ENCODE measurements at regions not wholly inside any gene's neighbourhood (a gene's known extent, or its start where the extent isn't known, plus 50 kb on each side); places are given as distances from the start of the nearest gene placed in this dataset.

DNA sequence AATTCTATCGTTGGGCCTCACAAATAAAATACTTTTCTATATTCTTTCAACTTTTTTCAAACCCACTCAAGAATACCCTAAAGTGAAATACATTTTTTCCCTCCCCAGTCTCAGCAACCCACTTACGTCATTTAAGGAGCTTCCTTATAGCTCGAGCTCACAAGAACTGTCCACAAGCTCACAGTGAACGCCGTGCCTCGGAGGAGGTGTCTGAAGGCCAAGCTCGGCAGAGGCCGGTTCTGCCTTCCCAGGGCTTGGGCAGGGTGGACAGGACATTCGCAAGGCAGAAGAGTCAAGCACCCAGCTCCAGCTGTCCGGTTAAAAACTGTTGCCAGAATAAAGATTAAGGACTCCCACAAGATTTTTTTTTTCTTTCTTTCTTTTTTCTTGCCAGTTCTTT lies 802.3 kb downstream of the QKI start:
- no peak overlapping the region for H3K4me3 ChIP-seq (ENCODE audit: insufficient read depth, low read depth, low read length)
- H3K27ac ChIP-seq (ENCODE audit: insufficient read depth, low read depth, low read length, poor library complexity, severe bottlenecking), result no peak overlapping the region
- H3K9me3 ChIP-seq (ENCODE audit: control insufficient read depth, low read length), result no peaks in the 10 kb centered on the region
- H3K36me3 ChIP-seq (ENCODE audit: control insufficient read depth, insufficient read depth, low read length), result peaks cover 4% of the 10 kb centered on the region
- H3K4me1 ChIP-seq (ENCODE audit: control insufficient read depth, insufficient read depth, low read length), result no peaks in the 10 kb centered on the region
- 95 to 96% methylated on average over 10 of the region's 10 CpGs for WGBS, 2 experiments
- no peaks in the 10 kb centered on the region for H3K27me3 ChIP-seq (ENCODE audit: control insufficient read depth, insufficient read depth, low read length, poor library complexity, severe bottlenecking)

DNA sequence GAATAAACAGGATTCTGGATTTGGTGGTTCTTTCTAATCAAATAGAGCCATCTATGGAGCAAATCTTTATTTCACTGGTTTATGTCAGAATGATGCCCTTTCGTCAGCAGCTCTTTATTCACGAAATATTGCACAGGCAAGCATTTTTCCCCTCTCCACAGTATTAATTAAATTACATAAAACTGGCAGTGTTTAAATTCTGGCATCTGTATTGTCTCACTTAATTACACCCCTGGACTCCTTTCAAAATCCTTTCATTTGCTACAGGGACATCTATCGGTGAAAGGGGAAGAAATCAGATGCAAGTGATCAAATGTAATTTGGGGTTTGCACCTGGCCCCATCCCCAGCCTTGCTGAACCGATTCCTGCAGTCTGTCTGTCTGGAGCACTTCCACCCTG lies 801.9 kb downstream of the QKI start:
- Histone ChIP-seq H3K27me3 (ENCODE audit: control insufficient read depth, insufficient read depth, low read length, poor library complexity, severe bottlenecking) (no peaks in the 10 kb centered on the region), H3K27ac (ENCODE audit: insufficient read depth, low read depth, low read length, poor library complexity, severe bottlenecking) (no peak overlapping the region), H3K4me3 (ENCODE audit: insufficient read depth, low read depth, low read length) (no peak overlapping the region), H3K9me3 (ENCODE audit: control insufficient read depth, low read length) (no peaks in the 10 kb centered on the region), H3K4me1 (ENCODE audit: control insufficient read depth, insufficient read depth, low read length) (no peaks in the 10 kb centered on the region), H3K36me3 (ENCODE audit: control insufficient read depth, insufficient read depth, low read length) (peaks cover 4% of the 10 kb centered on the region)
- WGBS, 2 experiments, result 87 to 94% methylated on average over 4 of the region's 4 CpGs

DNA sequence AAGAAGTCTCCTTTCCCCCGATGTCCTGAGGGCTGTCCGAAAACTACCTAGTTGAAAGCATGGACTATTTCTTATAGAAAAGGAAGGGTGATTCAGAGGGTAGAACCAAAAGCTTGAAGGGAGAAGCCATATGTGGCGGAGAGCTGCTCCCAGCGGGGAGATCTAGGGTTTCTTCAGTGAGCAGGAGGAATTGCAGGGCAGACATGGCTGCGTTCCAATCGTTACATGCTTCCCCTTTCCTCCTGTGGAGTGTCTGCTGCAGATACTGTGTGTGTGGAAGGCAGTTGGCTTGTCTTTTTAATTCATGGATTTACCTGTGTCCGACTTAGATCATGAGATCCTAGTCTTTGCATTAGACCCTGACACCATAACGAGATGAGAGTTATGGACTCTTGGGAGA lies 799.5 kb downstream of the QKI start:
- H3K4me3 ChIP-seq (ENCODE audit: insufficient read depth, low read depth, low read length), result no peak overlapping the region
- H3K36me3 ChIP-seq (ENCODE audit: control insufficient read depth, insufficient read depth, low read length), result peaks cover 4% of the 10 kb centered on the region
- H3K9me3 ChIP-seq (ENCODE audit: control insufficient read depth, low read length), result no peaks in the 10 kb centered on the region
- WGBS, 2 experiments, result 96 to 98% methylated on average over 8 of the region's 8 CpGs
- H3K27ac ChIP-seq (ENCODE audit: insufficient read depth, low read depth, low read length, poor library complexity, severe bottlenecking), result no peak overlapping the region
- H3K4me1 ChIP-seq (ENCODE audit: control insufficient read depth, insufficient read depth, low read length), result no peaks in the 10 kb centered on the region
- no peaks in the 10 kb centered on the region for H3K27me3 ChIP-seq (ENCODE audit: control insufficient read depth, insufficient read depth, low read length, poor library complexity, severe bottlenecking)

DNA sequence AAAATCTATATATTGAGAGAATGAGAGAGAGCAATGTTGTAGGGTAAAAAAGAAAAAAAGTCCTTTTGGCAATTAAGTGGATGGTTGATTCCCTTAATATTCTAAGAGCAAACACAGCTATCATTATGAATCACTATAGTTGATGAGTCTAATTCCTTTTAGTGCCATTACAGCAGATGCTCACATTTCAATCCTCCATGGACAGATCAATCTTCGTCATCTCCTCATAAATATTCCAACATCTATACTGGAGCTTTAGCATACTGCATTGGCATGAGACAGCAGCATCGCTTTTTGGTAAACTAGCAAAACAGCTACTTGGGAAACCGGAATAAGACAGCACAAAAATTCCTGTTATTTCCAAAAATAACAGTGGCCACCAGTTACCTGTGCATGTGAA lies 796.7 kb downstream of the QKI start:
- H3K36me3 ChIP-seq (ENCODE audit: control insufficient read depth, insufficient read depth, low read length), result peaks cover 4% of the 10 kb centered on the region
- no peaks in the 10 kb centered on the region for H3K4me1 ChIP-seq (ENCODE audit: control insufficient read depth, insufficient read depth, low read length)
- H3K27me3 ChIP-seq (ENCODE audit: control insufficient read depth, insufficient read depth, low read length, poor library complexity, severe bottlenecking), result no peaks in the 10 kb centered on the region
- H3K27ac ChIP-seq (ENCODE audit: insufficient read depth, low read depth, low read length, poor library complexity, severe bottlenecking), result no peak overlapping the region
- WGBS, 2 experiments, result 94 to 95% methylated on average over 3 of the region's 3 CpGs
- H3K4me3 ChIP-seq (ENCODE audit: insufficient read depth, low read depth, low read length), result no peak overlapping the region
- no peaks in the 10 kb centered on the region for H3K9me3 ChIP-seq (ENCODE audit: control insufficient read depth, low read length)

DNA sequence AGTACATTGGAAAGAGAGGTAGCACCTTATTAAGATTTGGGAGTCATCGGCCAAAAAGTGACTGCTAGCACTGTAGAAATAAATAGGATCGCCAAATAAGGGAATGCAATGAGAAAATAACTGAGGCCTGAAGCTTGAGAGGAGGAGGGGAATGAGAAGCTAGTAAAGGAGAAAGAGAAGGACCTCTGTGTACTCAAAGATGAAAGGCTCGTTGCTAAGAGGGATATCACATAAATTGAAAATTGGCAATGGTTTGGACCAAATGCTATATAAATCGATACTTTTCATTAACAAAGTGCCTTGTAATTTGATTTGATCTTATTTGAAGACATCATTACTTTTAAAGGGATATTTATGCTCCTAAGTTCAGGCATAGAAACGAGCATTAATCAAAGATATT lies 796.3 kb downstream of the QKI start:
- no peak overlapping the region for H3K27ac ChIP-seq (ENCODE audit: insufficient read depth, low read depth, low read length, poor library complexity, severe bottlenecking)

DNA sequence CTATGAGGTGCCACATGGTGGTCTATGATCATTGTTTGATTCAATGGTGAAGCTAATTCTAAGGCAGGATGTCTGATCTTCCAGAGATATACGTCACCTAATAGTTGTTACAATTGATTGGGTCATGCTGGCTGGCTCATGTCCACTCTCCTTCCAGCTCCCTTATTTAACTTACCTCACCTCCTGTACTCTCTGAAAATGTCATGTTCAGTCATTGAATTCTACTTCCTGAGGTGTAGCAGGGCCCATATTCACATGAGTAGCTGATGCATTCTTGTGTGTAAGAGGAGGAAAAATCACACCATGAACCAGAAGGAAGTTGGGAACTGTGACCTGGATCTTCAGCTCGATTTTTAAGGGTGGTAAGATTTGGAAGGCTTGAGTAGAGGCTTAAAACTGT lies 795.8 kb downstream of the QKI start:
- Histone ChIP-seq H3K4me1 (ENCODE audit: control insufficient read depth, insufficient read depth, low read length) (no peaks in the 10 kb centered on the region), H3K27ac (ENCODE audit: insufficient read depth, low read depth, low read length, poor library complexity, severe bottlenecking) (no peak overlapping the region), H3K4me3 (ENCODE audit: insufficient read depth, low read depth, low read length) (no peak overlapping the region), H3K36me3 (ENCODE audit: control insufficient read depth, insufficient read depth, low read length) (peaks cover 4% of the 10 kb centered on the region), H3K9me3 (ENCODE audit: control insufficient read depth, low read length) (no peaks in the 10 kb centered on the region), H3K27me3 (ENCODE audit: control insufficient read depth, insufficient read depth, low read length, poor library complexity, severe bottlenecking) (no peaks in the 10 kb centered on the region)
- WGBS, 2 experiments, result 86 to 91% methylated on average over 2 of the region's 2 CpGs

More for the DNA sequence above, 796.3 kb downstream of the QKI start:
- H3K9me3 ChIP-seq (ENCODE audit: control insufficient read depth, low read length), result no peaks in the 10 kb centered on the region
- no peak overlapping the region for H3K4me3 ChIP-seq (ENCODE audit: insufficient read depth, low read depth, low read length)
- peaks cover 4% of the 10 kb centered on the region for H3K36me3 ChIP-seq (ENCODE audit: control insufficient read depth, insufficient read depth, low read length)
- no peaks in the 10 kb centered on the region for H3K27me3 ChIP-seq (ENCODE audit: control insufficient read depth, insufficient read depth, low read length, poor library complexity, severe bottlenecking)
- WGBS, 2 experiments, result 94 to 95% methylated on average over 3 to 4 of the region's 5 CpGs
- H3K4me1 ChIP-seq (ENCODE audit: control insufficient read depth, insufficient read depth, low read length), result no peaks in the 10 kb centered on the region

DNA sequence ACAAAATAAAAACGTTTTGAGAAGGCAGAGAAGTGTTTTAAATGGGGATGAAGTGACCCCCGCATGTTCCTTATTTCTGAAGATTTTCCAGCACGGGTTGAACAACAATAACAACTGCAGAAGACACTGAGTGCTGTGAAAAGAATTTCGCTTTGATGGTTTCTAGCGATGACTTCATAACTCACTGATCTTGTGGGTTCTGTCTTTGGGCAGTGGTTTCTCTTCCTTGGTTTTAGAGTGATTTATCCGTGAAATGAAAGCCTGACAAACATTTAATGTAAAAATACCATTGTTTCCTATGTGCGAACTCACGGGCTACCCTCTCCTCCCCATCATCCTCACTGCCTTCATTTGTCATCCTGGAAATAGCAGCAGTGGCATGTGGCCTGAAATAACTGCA lies 793.9 kb downstream of the QKI start:
- no peak overlapping the region for H3K27ac ChIP-seq (ENCODE audit: insufficient read depth, low read depth, low read length, poor library complexity, severe bottlenecking)
- no peak overlapping the region for H3K4me3 ChIP-seq (ENCODE audit: insufficient read depth, low read depth, low read length)
- no peaks in the 10 kb centered on the region for H3K4me1 ChIP-seq (ENCODE audit: control insufficient read depth, insufficient read depth, low read length)
- H3K36me3 ChIP-seq (ENCODE audit: control insufficient read depth, insufficient read depth, low read length), result peaks cover 4% of the 10 kb centered on the region
- 90 to 92% methylated on average over 8 of the region's 8 CpGs for WGBS, 2 experiments
- H3K27me3 ChIP-seq (ENCODE audit: control insufficient read depth, insufficient read depth, low read length, poor library complexity, severe bottlenecking), result no peaks in the 10 kb centered on the region
- no peaks in the 10 kb centered on the region for H3K9me3 ChIP-seq (ENCODE audit: control insufficient read depth, low read length)

DNA sequence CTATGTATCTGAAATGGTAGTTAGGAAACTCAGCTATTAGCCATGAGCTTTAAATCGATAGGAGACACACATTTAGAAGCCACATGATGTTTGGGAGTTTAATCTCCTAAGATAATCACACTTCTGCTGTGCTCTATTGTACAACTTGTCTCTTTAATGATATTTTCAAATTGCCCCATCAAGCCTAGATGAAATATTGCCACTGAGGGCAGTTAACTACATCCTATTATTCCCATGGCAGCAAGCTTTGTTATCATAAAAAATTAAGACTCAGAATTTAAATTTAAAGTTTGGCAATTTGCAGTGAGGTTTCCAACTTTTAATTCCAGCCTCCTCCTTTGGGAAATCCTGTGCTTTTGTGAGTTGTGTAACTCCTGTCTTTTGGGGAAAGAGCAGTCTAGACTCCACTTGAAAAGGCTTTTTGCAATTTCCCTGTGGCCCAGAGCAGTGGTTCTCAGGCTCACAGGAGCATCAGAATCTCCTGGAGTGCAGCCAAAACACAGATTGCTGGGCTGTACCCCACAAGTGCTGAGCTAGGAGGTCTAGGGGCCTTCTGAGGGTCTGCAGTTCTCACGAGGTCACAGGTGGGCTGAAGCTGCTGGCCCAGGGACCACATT lies 792.4 kb downstream of the QKI start:
- H3K9me3 ChIP-seq (ENCODE audit: control insufficient read depth, low read length), result no peaks in the 10 kb centered on the region
- H3K27ac ChIP-seq (ENCODE audit: insufficient read depth, low read depth, low read length, poor library complexity, severe bottlenecking), result no peak overlapping the region
- H3K27me3 ChIP-seq (ENCODE audit: control insufficient read depth, insufficient read depth, low read length, poor library complexity, severe bottlenecking), result no peaks in the 10 kb centered on the region
- no peaks in the 10 kb centered on the region for H3K36me3 ChIP-seq (ENCODE audit: control insufficient read depth, insufficient read depth, low read length)
- H3K4me1 ChIP-seq (ENCODE audit: control insufficient read depth, insufficient read depth, low read length), result no peaks in the 10 kb centered on the region
- WGBS, 2 experiments, result 95 to 98% methylated on average over 2 of the region's 2 CpGs
- H3K4me3 ChIP-seq (ENCODE audit: insufficient read depth, low read depth, low read length), result no peak overlapping the region

DNA sequence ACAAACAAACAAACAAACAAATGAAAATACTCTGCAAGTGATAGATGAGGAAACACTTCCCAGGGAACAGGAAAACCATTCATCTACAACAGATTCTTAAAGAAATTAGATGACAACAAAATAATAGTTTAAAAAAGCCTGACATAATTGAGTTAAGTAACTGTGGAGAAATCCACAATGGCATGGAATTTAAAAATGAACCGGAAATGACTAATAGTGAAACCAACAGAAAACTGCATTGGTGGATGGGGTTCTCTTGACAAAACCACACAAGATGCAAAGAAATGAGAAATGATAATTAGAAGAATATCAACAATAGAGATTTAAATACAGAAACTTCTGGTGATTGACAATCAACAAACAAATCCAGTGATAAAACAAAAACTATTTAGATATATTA lies 785.6 kb downstream of the QKI start:
- Histone ChIP-seq H3K27me3 (ENCODE audit: control insufficient read depth, insufficient read depth, low read length, poor library complexity, severe bottlenecking) (no peaks in the 10 kb centered on the region), H3K4me1 (ENCODE audit: control insufficient read depth, insufficient read depth, low read length) (no peaks in the 10 kb centered on the region), H3K4me3 (ENCODE audit: insufficient read depth, low read depth, low read length) (no peak overlapping the region), H3K36me3 (ENCODE audit: control insufficient read depth, insufficient read depth, low read length) (no peaks in the 10 kb centered on the region), H3K9me3 (ENCODE audit: control insufficient read depth, low read length) (no peaks in the 10 kb centered on the region), H3K27ac (ENCODE audit: insufficient read depth, low read depth, low read length, poor library complexity, severe bottlenecking) (no peak overlapping the region)
- 82 to 100% methylated on average over 1 of the region's 1 CpG for whole genome bisulfite sequencing, 2 experiments

DNA sequence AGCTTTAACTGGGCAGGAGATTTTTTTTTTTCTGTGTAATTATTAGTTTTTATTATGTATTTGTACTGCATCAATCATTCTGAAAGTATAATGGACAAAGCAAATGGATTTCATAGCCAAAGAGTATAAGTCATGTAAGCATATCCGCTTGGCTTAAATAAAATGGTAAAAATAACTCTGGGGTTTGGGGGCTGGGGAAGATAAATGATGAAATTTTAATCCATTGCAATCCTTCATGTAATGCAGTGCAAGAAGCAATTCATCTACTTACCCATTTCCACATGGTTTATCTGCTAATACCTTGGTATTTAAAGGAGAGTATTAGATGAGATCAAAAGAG lies 781.4 kb downstream of the QKI start:
- no peak overlapping the region for H3K27ac ChIP-seq (ENCODE audit: insufficient read depth, low read depth, low read length, poor library complexity, severe bottlenecking)
- WGBS, 2 experiments, result 86 to 91% methylated on average over 1 of the region's 1 CpG

More for the DNA sequence above, 781.4 kb downstream of the QKI start:
- Histone ChIP-seq H3K27me3 (ENCODE audit: control insufficient read depth, insufficient read depth, low read length, poor library complexity, severe bottlenecking) (no peaks in the 10 kb centered on the region), H3K4me1 (ENCODE audit: control insufficient read depth, insufficient read depth, low read length) (no peaks in the 10 kb centered on the region), H3K4me3 (ENCODE audit: insufficient read depth, low read depth, low read length) (no peak overlapping the region), H3K9me3 (ENCODE audit: control insufficient read depth, low read length) (no peaks in the 10 kb centered on the region), H3K36me3 (ENCODE audit: control insufficient read depth, insufficient read depth, low read length) (no peaks in the 10 kb centered on the region)
